GM18511 (cell line): ENCODE measurements at regions not wholly inside any gene's neighbourhood (a gene's known extent, or its start where the extent isn't known, plus 50 kb on each side); places are given as distances from the start of the nearest gene placed in this dataset.

ENCODE experiments used
- ATAC-seq: cut with Tn5 transposase; IDR thresholded peaks from one replicate; pipeline ENCODE4 v1.9.1; 2021; ENCODE audit warnings: mild to moderate bottlenecking, moderate library complexity; ENCODE audit not compliant: unreplicated experiment

DNA sequence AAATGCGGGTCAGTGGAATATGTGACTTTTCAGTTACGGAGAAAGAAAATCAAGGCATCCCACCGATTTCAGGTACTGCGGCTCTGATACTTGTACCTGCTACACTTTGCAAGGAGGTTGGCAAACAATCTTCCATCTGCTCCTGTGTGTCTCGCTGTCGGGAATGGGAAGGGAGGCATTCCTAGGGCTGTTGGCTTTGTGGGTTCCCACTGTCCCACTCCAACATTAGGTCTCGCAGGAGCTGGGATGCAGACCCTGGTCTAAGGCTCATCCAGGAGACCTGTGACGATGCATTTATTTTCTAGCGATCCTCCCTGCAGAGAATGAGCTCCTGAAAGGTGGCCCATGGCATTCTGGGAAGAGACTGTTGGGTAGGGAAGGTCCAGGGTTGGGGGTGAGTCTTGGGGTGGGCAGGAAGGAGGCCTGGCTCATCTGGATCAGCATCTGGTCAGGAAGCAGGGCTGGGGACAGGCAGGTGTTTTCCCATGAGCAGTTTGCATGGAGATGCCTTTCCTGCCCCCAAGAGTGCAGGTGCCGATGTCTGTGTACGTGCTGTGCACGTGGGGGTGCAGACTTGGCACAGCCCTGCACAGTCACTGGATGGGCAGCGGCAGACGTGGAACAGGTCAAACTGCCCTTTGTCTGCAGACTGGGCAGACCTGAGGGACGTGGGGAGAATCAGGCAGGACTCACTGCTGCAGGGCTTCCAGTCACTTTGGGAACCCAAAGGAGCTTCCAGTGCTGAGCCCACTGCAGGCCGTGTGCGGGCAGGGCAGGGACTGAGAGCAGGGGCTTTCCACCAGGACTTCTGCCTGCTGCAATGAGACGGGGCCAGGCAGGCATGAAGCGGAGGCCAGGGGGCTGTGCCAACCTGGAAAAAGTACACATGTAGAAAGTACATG, 152.4 kb downstream of the TEX29 start:
- ATAC-seq, result no peak

DNA sequence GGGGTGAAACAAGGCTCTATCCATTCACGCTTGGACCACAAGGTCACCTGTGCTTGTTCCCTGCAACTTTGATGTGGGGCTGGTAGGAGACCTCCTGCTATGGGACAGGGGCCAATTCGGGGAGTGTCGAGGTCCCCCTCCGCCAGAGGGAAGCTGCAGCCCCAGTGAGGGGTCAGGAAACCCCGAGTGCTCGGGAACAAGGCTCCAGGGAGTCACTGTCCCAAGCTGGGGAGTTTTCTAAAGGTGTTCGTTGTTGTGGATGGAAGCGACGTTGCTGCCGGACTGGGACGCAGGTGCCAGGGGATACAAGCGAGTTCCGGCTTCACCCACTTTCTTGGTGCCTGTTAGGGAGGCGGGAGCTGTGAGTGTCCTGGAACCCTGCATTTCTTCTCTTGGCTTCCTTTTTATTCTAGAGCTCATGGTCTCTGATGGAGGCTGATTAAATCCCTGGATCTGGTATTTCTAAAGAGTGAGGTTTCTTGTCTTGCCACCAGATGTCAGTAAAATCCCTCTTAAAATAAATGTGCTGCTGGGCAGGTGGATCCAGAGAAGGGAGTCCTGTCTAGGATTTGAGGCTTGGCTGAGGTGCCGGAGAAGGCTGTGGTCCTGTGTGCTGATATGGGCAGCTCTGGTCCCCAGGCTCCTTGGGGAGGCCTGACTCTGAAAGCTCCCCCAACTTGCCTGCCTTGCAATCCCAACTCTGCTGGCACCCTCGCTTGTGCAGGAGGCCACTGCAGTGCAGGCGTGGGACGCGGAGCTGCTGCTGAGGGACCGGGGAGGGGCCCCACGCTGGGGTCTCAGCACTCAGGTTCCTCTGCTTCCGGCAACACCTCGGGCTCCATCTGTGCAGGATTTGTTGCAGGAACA, 153.9 kb downstream of the TEX29 start:
- no peak for ATAC-seq

DNA sequence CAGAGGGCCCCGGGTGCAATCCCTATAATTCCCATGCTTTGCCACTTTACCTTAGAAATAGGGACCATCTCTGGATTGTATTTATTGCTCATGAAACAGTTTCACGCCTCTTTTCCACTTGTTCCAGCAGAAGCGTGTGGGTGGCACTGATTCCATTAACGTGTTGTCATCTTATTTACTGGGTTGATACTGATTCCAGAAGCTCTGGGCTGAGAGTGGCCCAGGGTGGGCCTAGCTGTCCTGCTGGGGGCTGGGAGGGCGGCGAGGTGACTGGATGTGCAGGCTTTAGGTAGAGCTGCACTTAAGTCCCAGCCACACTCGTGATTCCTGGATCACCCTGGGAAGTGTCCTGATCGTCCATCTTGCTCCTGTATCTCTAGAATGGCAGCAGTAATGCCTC, 155.0 kb downstream of the TEX29 start:
- ATAC-seq, result no peak

DNA sequence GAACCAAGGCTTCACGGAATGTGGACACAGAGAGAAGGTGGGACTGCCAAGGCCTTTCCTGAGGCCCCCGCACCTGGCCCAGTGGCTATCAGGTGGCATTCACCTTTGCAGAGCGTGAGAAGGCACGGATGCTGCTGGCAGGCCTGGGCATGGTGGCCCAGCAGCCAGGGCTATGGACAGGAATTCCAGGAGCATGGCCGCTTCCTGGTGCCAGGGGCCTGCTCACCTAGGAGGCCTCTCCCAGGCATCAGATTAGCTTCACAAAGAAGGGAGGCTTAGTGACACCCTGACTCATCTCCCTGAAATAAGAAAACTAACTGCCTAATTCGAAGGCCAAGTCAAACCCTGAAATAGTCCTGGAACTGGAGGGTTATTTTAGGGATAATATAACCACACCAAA, 155.8 kb downstream of the TEX29 start:
- no peak for ATAC-seq

DNA sequence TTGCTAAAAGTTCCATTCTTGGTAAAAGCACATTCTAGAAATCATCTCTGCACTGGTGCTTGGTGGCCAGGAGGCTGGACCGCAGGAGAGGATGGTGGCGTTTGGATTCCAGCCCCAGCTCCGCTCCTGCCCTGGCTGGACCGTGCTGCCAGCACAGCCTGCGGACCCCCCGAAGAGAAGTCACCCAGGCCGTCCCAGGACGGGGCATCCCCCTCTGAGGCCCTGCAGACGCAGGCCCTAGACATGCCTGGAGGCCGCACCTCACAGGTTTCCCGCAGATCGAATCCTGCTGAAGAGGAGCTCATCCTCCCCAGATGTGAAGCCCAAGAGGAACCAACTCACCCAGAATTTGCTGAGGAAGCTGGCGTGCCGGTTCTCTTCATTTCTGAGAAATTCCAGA, 159.0 kb downstream of the TEX29 start:
- no peak for ATAC-seq

- ATAC-seq, result no peak
Measured at GRCh38 chr13:111480503-111480902, 160.1 kb downstream of the TEX29 start.

- no peak for ATAC-seq
Measured at GRCh38 chr13:111480976-111481375, 160.5 kb downstream of the TEX29 start.

GRCh38 chr13:111482126-111482525, 161.7 kb downstream of the TEX29 start:
- ATAC-seq, result no peak

DNA sequence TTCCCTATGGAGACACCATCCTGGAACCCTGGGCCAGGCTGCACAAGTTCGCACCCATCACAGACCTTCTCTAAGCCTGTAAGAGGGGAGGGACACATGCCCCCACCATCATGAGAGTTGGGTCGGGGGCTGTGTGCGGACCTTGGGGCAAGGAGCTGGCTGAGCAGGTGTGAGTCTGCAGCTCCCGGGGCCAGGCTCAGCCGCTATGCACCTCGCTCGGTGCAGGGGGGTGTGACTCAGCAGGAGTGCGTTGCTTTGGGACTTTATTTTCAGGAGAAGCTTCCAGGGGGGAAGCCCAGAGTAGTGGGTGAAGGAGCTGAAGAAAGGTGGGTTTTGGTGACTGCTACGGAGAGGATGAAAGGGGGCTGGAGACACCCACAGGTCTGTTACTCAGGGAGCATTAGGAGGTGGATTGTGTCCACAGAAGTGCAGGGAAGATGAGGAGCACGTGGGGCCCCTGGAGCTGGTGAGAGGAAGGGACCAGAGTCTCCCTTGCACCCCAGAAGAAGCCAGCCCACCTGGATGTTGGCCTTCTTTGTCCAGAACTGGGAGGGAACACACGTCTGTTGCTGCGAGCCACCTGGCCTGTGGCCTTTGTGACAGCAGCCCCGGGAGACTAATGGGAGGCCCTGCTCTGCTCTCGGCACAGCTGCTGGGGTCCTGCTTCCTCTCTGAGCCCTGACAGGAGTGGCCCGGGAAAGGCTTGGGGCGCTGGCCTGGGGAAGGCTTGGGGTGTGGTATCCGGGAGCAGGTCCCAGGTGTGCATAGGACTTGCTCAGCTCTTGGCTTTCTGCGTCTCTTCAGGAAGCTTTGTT, 162.6 kb downstream of the TEX29 start:
- ATAC-seq, result no peak

DNA sequence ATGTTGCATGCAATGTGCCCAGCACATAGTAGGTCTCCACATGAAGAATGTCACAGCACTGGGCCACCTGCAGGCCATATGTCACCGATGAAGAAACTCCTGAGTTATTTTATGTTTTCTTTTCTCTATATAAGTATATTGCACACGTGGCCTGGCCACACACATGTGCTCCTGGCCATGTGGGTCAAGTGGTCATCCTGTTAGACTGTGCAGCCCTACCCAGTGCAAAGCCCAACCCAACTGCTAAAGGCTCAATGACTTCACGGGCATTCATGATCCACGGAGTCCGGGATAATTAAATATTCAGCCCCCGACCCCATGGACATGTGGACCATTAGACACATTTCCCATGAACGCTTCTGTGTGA, 163.2 kb downstream of the TEX29 start:
- no peak for ATAC-seq

DNA sequence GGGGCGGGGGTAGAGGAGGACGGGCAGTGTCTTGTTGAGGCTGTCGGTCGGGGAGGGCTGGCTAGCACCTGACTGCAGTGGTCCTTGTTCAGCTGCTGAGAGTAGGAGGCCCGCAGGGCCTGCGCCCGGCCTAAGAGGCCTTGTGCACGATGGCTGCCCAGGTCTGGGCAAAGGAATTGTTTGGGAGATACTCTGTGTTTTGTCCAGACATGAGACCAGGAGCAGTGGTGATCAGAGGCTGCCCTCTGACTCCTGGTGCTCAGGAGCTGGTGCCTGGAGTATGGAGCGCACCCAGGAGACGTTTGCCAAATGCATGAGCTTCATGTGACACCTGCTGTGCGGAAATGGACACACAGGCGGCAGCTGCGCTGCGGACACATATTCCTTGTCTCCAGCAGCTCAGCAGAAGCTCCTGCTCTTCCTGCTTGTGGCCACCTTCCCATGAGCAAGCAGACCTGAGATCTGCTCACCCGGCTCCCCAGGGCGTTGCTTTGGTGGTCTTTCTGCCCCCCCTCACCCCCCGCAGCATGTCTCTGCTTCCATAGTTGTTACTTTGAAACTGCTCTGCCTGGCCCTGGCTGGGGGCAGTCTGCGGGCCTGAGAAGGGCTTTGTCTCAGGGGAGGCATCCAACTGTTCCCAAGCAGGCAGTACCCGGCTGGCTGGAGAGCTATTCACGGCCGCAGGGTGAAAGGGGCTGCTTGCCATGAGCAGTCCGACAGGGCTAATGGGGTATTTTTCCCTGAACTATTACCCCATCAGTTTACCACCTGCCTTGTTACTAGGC, 163.9 kb downstream of the TEX29 start:
- ATAC-seq, result no peak

DNA sequence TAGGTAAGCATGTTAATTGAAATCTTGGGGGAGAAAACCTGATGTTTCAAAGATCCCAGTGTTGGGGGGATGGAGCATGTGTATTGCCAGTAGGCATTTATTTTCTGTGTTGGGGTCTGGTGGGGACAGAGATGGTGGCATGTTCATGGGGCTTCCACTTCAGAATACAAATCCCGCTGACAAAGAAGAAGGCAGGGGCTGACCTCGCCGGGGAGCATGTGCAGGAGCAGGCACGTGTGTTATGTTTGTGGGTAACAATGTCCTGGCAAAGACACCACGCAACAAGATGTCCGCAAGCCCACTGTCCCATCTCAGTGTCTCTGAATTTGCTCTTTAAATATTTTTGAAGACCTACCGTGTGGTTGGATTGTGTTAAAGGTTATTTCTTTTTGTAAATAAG, 164.5 kb downstream of the TEX29 start:
- no peak for ATAC-seq

DNA sequence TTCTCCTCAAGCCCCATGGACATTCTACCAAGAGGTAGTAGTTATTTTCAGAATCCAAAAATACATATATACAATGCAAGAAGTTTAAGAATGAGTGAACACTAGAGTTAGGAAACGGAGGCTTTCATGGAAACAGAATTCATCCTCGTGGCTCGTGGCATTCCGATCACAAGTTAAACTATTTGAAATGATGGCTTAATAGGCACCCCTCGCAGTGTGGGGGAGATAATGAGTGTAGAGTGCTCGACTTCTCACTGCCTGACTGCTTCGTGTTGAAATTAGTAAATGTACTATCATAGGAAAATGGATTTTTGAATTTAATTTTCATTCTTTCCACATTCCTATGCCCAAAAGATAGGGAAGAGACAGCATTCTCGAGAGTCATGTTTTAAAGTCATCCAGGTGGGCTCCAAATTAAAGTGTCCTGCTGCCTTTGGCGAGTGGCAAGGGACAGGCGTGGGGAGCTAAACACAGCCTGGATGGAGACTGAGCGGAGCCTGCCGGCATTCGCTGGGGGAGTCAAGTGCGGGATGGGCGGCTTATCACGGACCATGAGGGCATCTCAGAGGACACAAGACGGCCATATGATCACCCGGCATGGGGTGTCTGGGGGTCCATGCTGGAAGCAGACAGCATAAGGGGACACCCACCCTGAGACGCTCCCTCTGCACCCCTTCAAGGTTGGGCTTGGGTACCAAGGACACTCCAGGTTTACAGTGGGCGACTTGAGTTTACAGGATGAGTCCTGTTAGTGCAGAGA, 165.2 kb downstream of the TEX29 start:
- ATAC-seq, result no peak

DNA sequence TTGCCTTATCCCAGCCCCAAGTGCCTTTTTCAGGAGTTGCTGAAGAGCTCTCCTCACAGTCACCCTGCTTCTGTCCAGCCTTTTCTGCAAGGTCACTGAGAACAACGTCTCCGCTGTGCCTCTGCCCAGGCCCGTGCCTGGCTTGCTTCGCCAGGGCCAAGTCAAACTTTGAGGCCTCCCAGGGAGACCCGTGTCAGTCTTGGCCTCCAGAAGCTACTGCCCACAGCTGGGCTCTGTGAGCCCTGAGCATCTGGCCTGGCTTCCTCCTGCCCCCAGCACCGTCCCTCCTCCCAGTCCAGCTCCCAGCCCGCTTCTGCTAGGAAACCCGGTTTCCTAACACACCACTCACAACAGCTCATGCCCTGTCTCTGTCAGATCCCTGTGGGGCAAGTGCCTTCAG, 165.9 kb downstream of the TEX29 start:
- no peak for ATAC-seq

- ATAC-seq, result no peak
Measured at GRCh38 chr13:111486801-111487200, 166.4 kb downstream of the TEX29 start.

GRCh38 chr13:111488486-111489132, 168.2 kb downstream of the TEX29 start:
- no peak for ATAC-seq

DNA sequence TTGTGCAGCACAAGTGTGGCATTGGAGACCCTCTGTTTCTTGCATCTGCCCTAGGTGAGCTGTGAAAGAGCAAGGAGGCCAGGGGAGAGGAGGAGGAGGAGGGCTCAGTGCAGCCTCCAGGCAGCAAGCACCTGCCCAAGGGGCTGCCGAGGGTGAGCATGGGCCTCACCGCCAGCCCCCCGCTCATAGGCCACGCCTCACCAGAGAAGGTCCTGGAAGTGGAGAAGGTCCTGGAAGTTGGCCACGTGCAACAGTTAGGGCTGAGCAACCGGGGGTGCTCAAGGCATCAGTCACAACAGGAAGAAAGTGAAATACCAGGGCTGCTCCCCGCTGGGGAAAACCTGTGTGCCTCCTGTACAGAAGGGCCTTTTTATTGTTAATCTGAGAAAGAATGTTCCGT, 168.9 kb downstream of the TEX29 start:
- no peak for ATAC-seq

DNA sequence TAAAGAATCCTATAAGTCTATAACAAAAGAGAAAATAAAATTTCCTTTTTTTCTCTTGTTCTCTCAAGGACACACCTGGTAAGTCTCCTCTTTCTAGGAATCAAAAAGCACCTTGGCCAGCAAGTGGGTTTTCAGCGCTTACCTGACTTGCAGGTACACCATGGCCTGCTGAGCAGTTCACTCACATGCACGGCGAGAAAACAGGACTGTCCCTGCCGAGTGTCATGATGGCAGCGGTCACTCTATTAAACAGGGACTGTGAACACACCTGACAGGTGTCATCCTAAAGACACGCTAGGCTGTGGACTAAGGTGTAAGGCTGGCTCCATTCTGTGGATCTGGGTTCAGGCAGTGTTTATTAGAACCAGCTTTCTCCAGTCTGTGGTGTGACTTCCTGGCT, 170.2 kb downstream of the TEX29 start:
- no peak for ATAC-seq

- ATAC-seq, result no peak
Measured at GRCh38 chr13:111491021-111491420, 170.6 kb downstream of the TEX29 start.
